Ammon's horn (tissue), 1 donor: ENCODE measurements at regions not wholly inside any gene's neighbourhood (a gene's known extent, or its start where the extent isn't known, plus 50 kb on each side); places are given as distances from the start of the nearest gene placed in this dataset.

ENCODE experiments used
- DNase-seq: peaks from one replicate; pipeline ENCODE4 v3.0.0-alpha.2; 2016; ENCODE audit warnings: low spot score

- DNase-seq: peak; percentile 92
These were observed 53.7 kb upstream of the KDM4C start for GRCh38 chr9:6703898-6704639.

GRCh38 chr9:6702707-6703106 lies 55.1 kb upstream of the KDM4C start:
- no peak for DNase-seq

- no peak for DNase-seq
These were observed 50.6 kb upstream of the GLDC start for GRCh38 chr9:6696178-6696577.

DNA sequence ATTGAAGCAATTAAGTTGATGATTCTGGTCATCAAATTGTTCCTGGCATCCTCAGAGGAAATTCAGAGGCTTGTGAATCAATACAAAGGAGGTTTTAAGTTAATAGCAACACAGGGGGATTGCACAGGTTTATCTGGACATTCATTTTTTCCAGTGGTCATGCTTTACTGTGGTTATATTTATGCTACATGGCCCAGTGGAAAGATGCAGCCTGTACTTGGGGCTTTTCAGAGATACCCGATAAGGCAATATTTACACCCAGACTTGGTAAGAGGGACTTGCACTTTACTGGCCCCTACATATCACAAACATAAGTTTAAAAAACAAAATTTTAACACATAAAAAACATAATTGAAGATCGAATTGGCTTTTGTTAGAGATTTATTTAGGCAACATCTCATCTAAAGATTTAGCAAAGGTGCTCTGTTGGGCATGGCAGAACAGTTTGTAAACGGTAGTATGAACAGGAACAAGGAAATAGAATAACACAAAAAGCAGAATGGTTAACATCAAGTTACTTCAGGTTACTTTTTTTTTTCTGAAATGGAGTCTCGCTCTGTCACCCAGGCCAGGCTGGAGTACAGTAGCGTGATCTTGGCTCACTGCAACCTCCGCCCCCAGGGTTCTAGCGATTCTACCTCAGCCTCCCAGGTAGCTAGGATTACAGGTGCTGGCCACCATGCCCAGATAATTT lies 49.7 kb upstream of the GLDC start:
- DNase-seq: no peak
